ENCODE measurements at regions not wholly inside any gene's neighbourhood (a gene's known extent, or its start where the extent isn't known, plus 50 kb on each side); places are given as distances from the start of the nearest gene placed in this dataset.

GRCh38 chr1:56313560-56313959 is 265.8 kb downstream of the PLPP3 start:
- TF ChIP-seq, protein P1, sequence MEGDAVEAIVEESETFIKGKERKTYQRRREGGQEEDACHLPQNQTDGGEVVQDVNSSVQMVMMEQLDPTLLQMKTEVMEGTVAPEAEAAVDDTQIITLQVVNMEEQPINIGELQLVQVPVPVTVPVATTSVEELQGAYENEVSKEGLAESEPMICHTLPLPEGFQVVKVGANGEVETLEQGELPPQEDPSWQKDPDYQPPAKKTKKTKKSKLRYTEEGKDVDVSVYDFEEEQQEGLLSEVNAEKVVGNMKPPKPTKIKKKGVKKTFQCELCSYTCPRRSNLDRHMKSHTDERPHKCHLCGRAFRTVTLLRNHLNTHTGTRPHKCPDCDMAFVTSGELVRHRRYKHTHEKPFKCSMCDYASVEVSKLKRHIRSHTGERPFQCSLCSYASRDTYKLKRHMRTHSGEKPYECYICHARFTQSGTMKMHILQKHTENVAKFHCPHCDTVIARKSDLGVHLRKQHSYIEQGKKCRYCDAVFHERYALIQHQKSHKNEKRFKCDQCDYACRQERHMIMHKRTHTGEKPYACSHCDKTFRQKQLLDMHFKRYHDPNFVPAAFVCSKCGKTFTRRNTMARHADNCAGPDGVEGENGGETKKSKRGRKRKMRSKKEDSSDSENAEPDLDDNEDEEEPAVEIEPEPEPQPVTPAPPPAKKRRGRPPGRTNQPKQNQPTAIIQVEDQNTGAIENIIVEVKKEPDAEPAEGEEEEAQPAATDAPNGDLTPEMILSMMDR (IDR thresholded peaks at IDR 0.05): no peak
- TF ChIP-seq POLR2A (IDR thresholded peaks at IDR 0.05) (no peak), EP300 (IDR thresholded peaks at IDR 0.05) (no peak)

Data from tibial nerve (tissue), 4 donors.